ENCODE measurements at regions not wholly inside any gene's neighbourhood (a gene's known extent, or its start where the extent isn't known, plus 50 kb on each side); places are given as distances from the start of the nearest gene placed in this dataset.
A peak's percentile ranks its signal among the peaks of the same experiment; 100 is the strongest.

- Histone ChIP-seq H3K4me3 (ENCODE audit: low read depth, low read length) (no peak overlapping the region), H3K36me3 (replicated peaks) (no peaks in the 10 kb centered on the region), H3K27ac (no peak overlapping the region), H3K27me3 (replicated peaks) (no peaks in the 10 kb centered on the region)
- in situ Hi-C loops (cut with HindIII; ENCODE audit: low pct_ligation_motif_present, low sequenced_read_pairs), result no loop called here
- TF ChIP-seq CTCF (IDR thresholded peaks at IDR 0.05; ENCODE audit: low read depth, low read length, missing control alignments), result no peak
- no peak for DNase-seq
Observed at GRCh38 chr6:74048387-74048786, 352.4 kb downstream of the CD109 start.

GRCh38 chr6:74044417-74045096, 348.6 kb downstream of the CD109 start:
- DNase-seq, result peak; percentile 51
- Histone ChIP-seq H3K27ac (peak overlapping the region; percentile 10), H3K27me3 (replicated peaks) (no peaks in the 10 kb centered on the region), H3K36me3 (replicated peaks) (no peaks in the 10 kb centered on the region), H3K4me3 (ENCODE audit: low read depth, low read length) (no peak overlapping the region)
- TF ChIP-seq CTCF (IDR thresholded peaks at IDR 0.05; ENCODE audit: low read depth, low read length, missing control alignments), result no peak
- in situ Hi-C loops (cut with HindIII; ENCODE audit: low pct_ligation_motif_present, low sequenced_read_pairs), result no loop called here

- in situ Hi-C loops (cut with HindIII; ENCODE audit: low pct_ligation_motif_present, low sequenced_read_pairs), result no loop called here
- TF ChIP-seq CTCF (IDR thresholded peaks at IDR 0.05; ENCODE audit: low read depth, low read length, missing control alignments), result no peak
- no peak for DNase-seq
Observed at GRCh38 chr6:74041420-74041819, 345.4 kb downstream of the CD109 start.

GRCh38 chr6:74018825-74019224, 322.8 kb downstream of the CD109 start:
- Histone ChIP-seq H3K4me3 (ENCODE audit: low read depth, low read length) (no peak overlapping the region), H3K36me3 (replicated peaks) (no peaks in the 10 kb centered on the region), H3K27me3 (replicated peaks) (no peaks in the 10 kb centered on the region), H3K27ac (no peak overlapping the region)
- peak; percentile 35 for DNase-seq
- TF ChIP-seq CTCF (IDR thresholded peaks at IDR 0.05; ENCODE audit: low read depth, low read length, missing control alignments), result no peak
- in situ Hi-C loops (cut with HindIII; ENCODE audit: low pct_ligation_motif_present, low sequenced_read_pairs), result no loop called here

More at GRCh38 chr6:74041420-74041819, 345.4 kb downstream of the CD109 start:
- H3K4me3 ChIP-seq (ENCODE audit: low read depth, low read length), result no peak overlapping the region
- H3K27ac ChIP-seq, result no peak overlapping the region
- H3K27me3 ChIP-seq (replicated peaks), result no peaks in the 10 kb centered on the region
- no peaks in the 10 kb centered on the region for H3K36me3 ChIP-seq (replicated peaks)

- no peak for DNase-seq
- H3K27ac ChIP-seq, result no peak overlapping the region
- no peak for TF ChIP-seq CTCF (IDR thresholded peaks at IDR 0.05; ENCODE audit: low read depth, low read length, missing control alignments)
- no peak overlapping the region for H3K4me3 ChIP-seq (ENCODE audit: low read depth, low read length)
- in situ Hi-C loops (cut with HindIII; ENCODE audit: low pct_ligation_motif_present, low sequenced_read_pairs), result no loop called here
- no peaks in the 10 kb centered on the region for H3K27me3 ChIP-seq (replicated peaks)
- no peaks in the 10 kb centered on the region for H3K36me3 ChIP-seq (replicated peaks)
Observed at GRCh38 chr6:74015427-74015826, 319.4 kb downstream of the CD109 start.
